OCI-LY7 (cell line): ENCODE measurements at regions not wholly inside any gene's neighbourhood (a gene's known extent, or its start where the extent isn't known, plus 50 kb on each side); places are given as distances from the start of the nearest gene placed in this dataset.

ENCODE experiments used
- BruUV-seq: library from RNA; stranded (reverse); fragments of 400-500 nt; replicated peaks from 2 replicates; lab custom pipeline; 2021; lab: Mats Ljungman, UMichigan
- CTCF ChIA-PET: fragments of 300-600 bp; sonication (Branson Sonifier 250); formaldehyde crosslinking; loops from one replicate; lab custom pipeline; 2022; ENCODE audit warnings: antibody characterized with exemption; ENCODE audit not compliant: unreplicated experiment; lab: Charles Lee
- POLR2A ChIA-PET: fragments of 300-600 bp; sonication (Branson Sonifier 250); formaldehyde crosslinking; loops from one replicate; lab custom pipeline; 2022; ENCODE audit warnings: antibody characterized with exemption; lab: Charles Lee
- DNase-seq: peaks from one replicate; pipeline ENCODE4 v3.0.0-alpha.2; 2015; ENCODE audit warnings: low spot score
- H2AFZ ChIP-seq: fragments of 200-600 bp; sonication (generic), shearing (Covaris generic); 2 replicates; pipeline ENCODE4 v1.6.1; 2014; ENCODE audit warnings: mild to moderate bottlenecking, antibody characterized with exemption, low read length, moderate library complexity
- H3K27ac ChIP-seq: fragments of 200-600 bp; sonication (generic); 2 replicates; pipeline ENCODE4 v1.5.1; 2014; ENCODE audit warnings: mixed run types, low read depth, mild to moderate bottlenecking, moderate library complexity, low read length, inconsistent platforms; ENCODE audit not compliant: poor library complexity, severe bottlenecking
- H3K36me3 ChIP-seq: fragments of 200-600 bp; sonication (generic); 2 replicates; pipeline ENCODE4 v1.6.1; 2014; ENCODE audit warnings: mild to moderate bottlenecking, antibody characterized with exemption, low read length, moderate library complexity, mixed read lengths; ENCODE audit not compliant: insufficient read depth
- H3K4me1 ChIP-seq: fragments of 200-600 bp; sonication (generic); 2 replicates; pipeline ENCODE4 v1.5.1; 2014; ENCODE audit warnings: mild to moderate bottlenecking, low read length; ENCODE audit not compliant: insufficient read depth, poor library complexity, severe bottlenecking
- H3K4me2 ChIP-seq: fragments of 200-600 bp; sonication (generic); 2 replicates; pipeline ENCODE4 v1.6.1; 2014; ENCODE audit warnings: mild to moderate bottlenecking, low read length
- H3K4me3 ChIP-seq: fragments of 200-600 bp; sonication (generic); 2 replicates; pipeline ENCODE4 v1.5.1; 2014; ENCODE audit warnings: mild to moderate bottlenecking, low read depth, low read length; ENCODE audit not compliant: poor library complexity, severe bottlenecking
- H3K79me2 ChIP-seq: fragments of 200-600 bp; sonication (generic); 2 replicates; pipeline ENCODE4 v1.6.1; 2016; ENCODE audit warnings: low read depth, mild to moderate bottlenecking, low read length, moderate library complexity, mixed read lengths; ENCODE audit not compliant: insufficient read depth
- H3K9me2 ChIP-seq: fragments of 200-600 bp; sonication (generic); 2 replicates; pipeline ENCODE4 v1.6.1; 2016; ENCODE audit warnings: mild to moderate bottlenecking, low read length, mixed read lengths; ENCODE audit not compliant: insufficient read depth
- H3K9me3 ChIP-seq: fragments of 200-600 bp; sonication (generic); 2 replicates; pipeline ENCODE4 v1.6.1; 2014; ENCODE audit warnings: mild to moderate bottlenecking, mixed run types, low read length, mixed read lengths
- H4K20me1 ChIP-seq: fragments of 200-600 bp; sonication (generic); 2 replicates; pipeline ENCODE4 v1.6.1; 2014; ENCODE audit warnings: mild to moderate bottlenecking, antibody characterized with exemption, low read length, moderate library complexity, mixed read lengths; ENCODE audit not compliant: insufficient read depth
- CTCF ChIP-seq: fragments of 200-600 bp; sonication (generic); conservative IDR thresholded peaks from 2 replicates; pipeline ENCODE4 v1.5.1; 2014; ENCODE audit warnings: mild to moderate bottlenecking, antibody characterized with exemption, low read length, moderate library complexity, mixed read lengths
- EZH2phosphoT487 ChIP-seq: fragments of 200-600 bp; sonication (generic); IDR thresholded peaks from 2 replicates; pipeline ENCODE4 v1.6.1; 2018; ENCODE audit warnings: low read depth, borderline replicate concordance, mild to moderate bottlenecking, mixed run types, antibody characterized with exemption, low read length, moderate library complexity, mixed read lengths
- intact Hi-C: fragments of 100-400 bp; cut with micrococcal nuclease; formaldehyde crosslinking; loops from one replicate; pipeline ENCODE4 v1.10.0; 2022; ENCODE audit not compliant: unreplicated experiment

GRCh38 chr2:62370321-62371250 is 135.4 kb downstream of the TMEM17 start:
- H4K20me1 ChIP-seq = no peaks in the 10 kb centered on the region
- CTCF ChIA-PET = no interaction called here
- no peak overlapping the region for H3K27ac ChIP-seq
- no peaks in the 10 kb centered on the region for H3K79me2 ChIP-seq
- no peak overlapping the region for H3K4me2 ChIP-seq
- no peak for TF ChIP-seq EZH2phosphoT487
- no peak for TF ChIP-seq CTCF
- H3K36me3 ChIP-seq = no peaks in the 10 kb centered on the region
- DNase-seq = no peak
- no peaks in the 10 kb centered on the region for H3K9me2 ChIP-seq
- no peak overlapping the region for H2AFZ ChIP-seq
- H3K4me3 ChIP-seq = no peak overlapping the region
- POLR2A ChIA-PET = interaction anchor here (0.6 to 1.1 kb wide), 2 partner anchors 23 to 181 kb away, joined by 3 read pairs; no protein-coding TSS in a partner anchor
- peaks cover 13% of the 10 kb centered on the region; the same call in 1 of the 2 replicates for H3K9me3 ChIP-seq
- intact Hi-C loops = no loop called here
- peaks cover under 1% of the 10 kb centered on the region for H3K4me1 ChIP-seq
- BruUV-seq = no TSS peak

GRCh38 chr2:62369541-62370202 is 136.3 kb downstream of the TMEM17 start:
- H3K27ac ChIP-seq = no peak overlapping the region
- H3K79me2 ChIP-seq = no peaks in the 10 kb centered on the region
- DNase-seq = no peak
- H3K9me2 ChIP-seq = no peaks in the 10 kb centered on the region
- H3K36me3 ChIP-seq = no peaks in the 10 kb centered on the region
- no TSS peak for BruUV-seq
- no peak overlapping the region for H3K4me3 ChIP-seq
- peaks cover 13% of the 10 kb centered on the region; the same call in 1 of the 2 replicates for H3K9me3 ChIP-seq
- TF ChIP-seq CTCF = no peak
- TF ChIP-seq EZH2phosphoT487 = no peak
- POLR2A ChIA-PET = no interaction called here
- H2AFZ ChIP-seq = no peak overlapping the region
- no peak overlapping the region for H3K4me2 ChIP-seq
- H4K20me1 ChIP-seq = no peaks in the 10 kb centered on the region
- peaks cover 8% of the 10 kb centered on the region for H3K4me1 ChIP-seq
- CTCF ChIA-PET = no interaction called here
- intact Hi-C loops = no loop called here
